ENCODE measurements at regions not wholly inside any gene's neighbourhood (a gene's known extent, or its start where the extent isn't known, plus 50 kb on each side); places are given as distances from the start of the nearest gene placed in this dataset.
"Not testable (repeated sequence)": the region's sequence is repeated elsewhere in the genome, so short reads cannot be mapped to it uniquely, and the experiment has no call there.

DNA sequence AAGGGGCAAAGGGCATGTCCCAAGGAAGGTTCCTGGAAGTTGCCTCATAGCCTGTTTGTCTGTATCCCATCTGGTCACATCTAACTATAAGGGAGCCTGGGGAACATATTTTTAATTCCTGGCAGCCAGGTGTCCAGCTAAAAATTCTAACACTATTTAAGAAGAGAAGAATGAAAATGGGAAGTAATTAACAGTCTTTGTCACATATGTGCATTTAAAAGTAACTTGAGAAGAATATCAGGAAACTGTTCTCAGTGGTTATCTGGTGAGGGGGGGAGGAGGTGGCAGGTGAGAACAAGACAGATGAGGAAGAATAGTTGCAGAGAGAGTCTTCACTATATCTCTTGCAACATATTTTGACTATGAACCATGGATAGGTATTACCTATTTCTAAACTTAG, 75.5 kb upstream of the ELOVL5 start:
- Histone ChIP-seq H3K9me3 (ENCODE audit: control insufficient read depth, low read length) (no peaks in the 10 kb centered on the region), H2BK15ac (ENCODE audit: low read depth, poor library complexity, severe bottlenecking) (no peak overlapping the region), H3K4ac (ENCODE audit: low read depth in 1 of 2, low read length in 2 of 2) (no peak overlapping the region), H4K8ac (ENCODE audit: low read length) (no peak overlapping the region), H4K91ac (ENCODE audit: low read length) (no peak overlapping the region), H2AK5ac (ENCODE audit: low read length, severe bottlenecking) (no peak overlapping the region), H3K23ac (ENCODE audit: low read length in 2 of 2) (no peak overlapping the region), H3K9ac (ENCODE audit: low read length) (no peak overlapping the region), H2BK120ac (ENCODE audit: low read depth, low read length) (no peak overlapping the region), H3K4me1 (ENCODE audit: control insufficient read depth, insufficient read depth, low read depth, low read length) (no peaks in the 10 kb centered on the region), H2AFZ (ENCODE audit: low read depth, low read length) (no peak overlapping the region), H3K4me2 (ENCODE audit: low read length, poor library complexity, severe bottlenecking) (no peak overlapping the region), H3K36me3 (ENCODE audit: control insufficient read depth in 1 of 2, insufficient read depth in 2 of 2, low read depth in 1 of 2, low read length in 2 of 2) (no peaks in the 10 kb centered on the region), H3K27me3 (ENCODE audit: control insufficient read depth in 1 of 2, insufficient read depth in 1 of 2, low read length in 2 of 2) (no peaks in the 10 kb centered on the region), H2BK5ac (ENCODE audit: low read depth, low read length, poor library complexity, severe bottlenecking) (no peak overlapping the region), H2BK12ac (ENCODE audit: low read length in 2 of 2) (no peak overlapping the region), H3K14ac (ENCODE audit: low read length in 2 of 2) (no peak overlapping the region), H3K79me1 (replicated peaks; ENCODE audit: low read length, poor library complexity, severe bottlenecking) (no peaks in the 10 kb centered on the region), H3K27ac (ENCODE audit: low read length, poor library complexity, severe bottlenecking) (no peak overlapping the region), H3K4me3 (ENCODE audit: insufficient read depth in 1 of 2, low read depth in 1 of 2, low read length in 2 of 2) (no peak overlapping the region), H3K18ac (ENCODE audit: low read depth in 1 of 2, low read length in 2 of 2) (no peak overlapping the region)
- no peak for DNase-seq

DNA sequence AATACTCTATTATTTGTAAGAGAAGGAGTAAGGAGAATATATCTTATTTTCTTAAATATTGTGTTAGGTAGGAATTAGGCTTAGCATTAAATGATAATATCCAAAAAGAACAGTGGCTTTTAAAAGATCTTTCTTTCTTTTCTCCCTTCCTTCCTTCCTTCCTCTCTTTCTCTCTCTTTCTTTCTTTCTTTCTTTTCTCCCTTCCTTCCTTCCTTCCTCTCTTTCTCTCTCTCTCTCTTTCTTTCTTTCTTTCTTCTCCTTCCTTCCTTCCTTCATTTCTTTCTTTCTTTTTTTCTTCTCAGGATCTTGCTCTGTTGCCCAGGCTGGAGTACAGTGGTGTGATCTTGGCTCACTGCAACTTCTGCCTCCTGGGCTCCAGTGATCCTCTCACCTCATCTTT, 74.8 kb upstream of the ELOVL5 start:
- H3K27ac ChIP-seq (ENCODE audit: low read length, poor library complexity, severe bottlenecking); H3K4me3 ChIP-seq (ENCODE audit: insufficient read depth in 1 of 2, low read depth in 1 of 2, low read length in 2 of 2); H3K27me3 ChIP-seq (ENCODE audit: control insufficient read depth in 1 of 2, insufficient read depth in 1 of 2, low read length in 2 of 2); H3K36me3 ChIP-seq (ENCODE audit: control insufficient read depth in 1 of 2, insufficient read depth in 2 of 2, low read depth in 1 of 2, low read length in 2 of 2); DNase-seq; H3K23ac ChIP-seq (ENCODE audit: low read length in 2 of 2); H3K4me2 ChIP-seq (ENCODE audit: low read length, poor library complexity, severe bottlenecking); H4K8ac ChIP-seq (ENCODE audit: low read length); H2BK12ac ChIP-seq (ENCODE audit: low read length in 2 of 2); H2BK5ac ChIP-seq (ENCODE audit: low read depth, low read length, poor library complexity, severe bottlenecking); H3K14ac ChIP-seq (ENCODE audit: low read length in 2 of 2); H2BK120ac ChIP-seq (ENCODE audit: low read depth, low read length); H3K9me3 ChIP-seq (ENCODE audit: control insufficient read depth, low read length); H2AFZ ChIP-seq (ENCODE audit: low read depth, low read length); H2BK15ac ChIP-seq (ENCODE audit: low read depth, poor library complexity, severe bottlenecking); H3K79me1 ChIP-seq (replicated peaks; ENCODE audit: low read length, poor library complexity, severe bottlenecking); H3K9ac ChIP-seq (ENCODE audit: low read length); H3K18ac ChIP-seq (ENCODE audit: low read depth in 1 of 2, low read length in 2 of 2); H2AK5ac ChIP-seq (ENCODE audit: low read length, severe bottlenecking); H3K4ac ChIP-seq (ENCODE audit: low read depth in 1 of 2, low read length in 2 of 2); H4K91ac ChIP-seq (ENCODE audit: low read length); H3K4me1 ChIP-seq (ENCODE audit: control insufficient read depth, insufficient read depth, low read depth, low read length): not testable (repeated sequence)

DNA sequence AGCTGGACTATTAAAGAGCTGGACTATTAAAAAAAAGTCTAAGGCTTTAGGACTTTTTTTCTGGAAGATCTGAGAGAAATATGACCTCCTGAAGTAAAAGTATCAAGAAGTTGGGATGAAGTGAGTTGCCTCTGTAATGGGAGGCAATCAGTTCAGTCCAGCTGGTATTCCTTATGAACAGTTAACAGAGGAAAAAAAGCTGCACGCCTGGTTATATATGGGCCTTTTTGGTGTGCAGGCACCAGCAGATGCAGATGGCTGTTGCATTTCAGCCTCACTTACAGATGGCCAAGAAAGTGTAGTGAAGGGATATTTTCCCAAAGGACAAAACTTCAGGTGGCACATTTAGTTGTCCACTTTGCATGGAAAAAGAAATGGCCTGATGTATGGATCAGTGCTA, 70.3 kb upstream of the ELOVL5 start:
- Histone ChIP-seq H2AK5ac (ENCODE audit: low read length, severe bottlenecking) (no peak overlapping the region), H2BK120ac (ENCODE audit: low read depth, low read length) (no peak overlapping the region), H4K91ac (ENCODE audit: low read length) (no peak overlapping the region), H2AFZ (ENCODE audit: low read depth, low read length) (no peak overlapping the region), H3K14ac (ENCODE audit: low read length in 2 of 2) (no peak overlapping the region), H3K4me1 (ENCODE audit: control insufficient read depth, insufficient read depth, low read depth, low read length) (no peaks in the 10 kb centered on the region), H3K79me1 (replicated peaks; ENCODE audit: low read length, poor library complexity, severe bottlenecking) (no peaks in the 10 kb centered on the region), H3K9ac (ENCODE audit: low read length) (no peak overlapping the region), H3K18ac (ENCODE audit: low read depth in 1 of 2, low read length in 2 of 2) (no peak overlapping the region), H3K9me3 (ENCODE audit: control insufficient read depth, low read length) (no peaks in the 10 kb centered on the region), H3K36me3 (ENCODE audit: control insufficient read depth in 1 of 2, insufficient read depth in 2 of 2, low read depth in 1 of 2, low read length in 2 of 2) (no peaks in the 10 kb centered on the region), H2BK12ac (ENCODE audit: low read length in 2 of 2) (no peak overlapping the region), H2BK5ac (ENCODE audit: low read depth, low read length, poor library complexity, severe bottlenecking) (no peak overlapping the region), H3K23ac (ENCODE audit: low read length in 2 of 2) (no peak overlapping the region), H3K27ac (ENCODE audit: low read length, poor library complexity, severe bottlenecking) (no peak overlapping the region), H3K4me2 (ENCODE audit: low read length, poor library complexity, severe bottlenecking) (no peak overlapping the region), H3K4me3 (ENCODE audit: insufficient read depth in 1 of 2, low read depth in 1 of 2, low read length in 2 of 2) (no peak overlapping the region), H3K27me3 (ENCODE audit: control insufficient read depth in 1 of 2, insufficient read depth in 1 of 2, low read length in 2 of 2) (no peaks in the 10 kb centered on the region), H3K4ac (ENCODE audit: low read depth in 1 of 2, low read length in 2 of 2) (no peak overlapping the region), H4K8ac (ENCODE audit: low read length) (no peak overlapping the region), H2BK15ac (ENCODE audit: low read depth, poor library complexity, severe bottlenecking) (no peak overlapping the region)
- DNase-seq: no peak
- 88% methylated on average over 1 of the region's 1 CpG for WGBS

DNA sequence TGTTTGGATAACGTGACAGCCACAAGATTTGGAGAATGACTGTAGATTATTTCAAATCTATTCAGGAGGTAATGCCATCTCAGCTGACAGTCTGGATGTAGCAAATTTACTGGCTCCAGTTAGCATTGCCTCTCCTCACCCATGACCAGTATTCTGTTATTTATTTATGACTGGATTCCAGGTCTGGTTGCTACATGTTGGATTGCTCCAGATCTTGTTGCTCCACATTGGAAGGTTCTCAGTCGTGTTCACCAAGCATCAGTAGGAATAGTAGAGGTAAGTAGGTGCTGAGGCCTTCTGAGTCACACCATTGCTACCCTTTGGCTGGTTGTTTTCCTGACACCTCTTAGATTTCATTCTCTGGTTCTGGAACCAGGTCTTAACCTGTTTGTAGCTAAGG, 69.5 kb upstream of the ELOVL5 start:
- H3K4me3 ChIP-seq (ENCODE audit: insufficient read depth in 1 of 2, low read depth in 1 of 2, low read length in 2 of 2): no peak overlapping the region
- H3K4ac ChIP-seq (ENCODE audit: low read depth in 1 of 2, low read length in 2 of 2): no peak overlapping the region
- H2BK15ac ChIP-seq (ENCODE audit: low read depth, poor library complexity, severe bottlenecking): no peak overlapping the region
- H4K8ac ChIP-seq (ENCODE audit: low read length): no peak overlapping the region
- H4K91ac ChIP-seq (ENCODE audit: low read length): no peak overlapping the region
- WGBS: 63% methylated on average over 1 of the region's 2 CpGs
- H3K18ac ChIP-seq (ENCODE audit: low read depth in 1 of 2, low read length in 2 of 2): no peak overlapping the region
- no peak overlapping the region for H2AK5ac ChIP-seq (ENCODE audit: low read length, severe bottlenecking)
- DNase-seq: no peak
- H3K9ac ChIP-seq (ENCODE audit: low read length): no peak overlapping the region
- no peak overlapping the region for H3K23ac ChIP-seq (ENCODE audit: low read length in 2 of 2)
- H2BK5ac ChIP-seq (ENCODE audit: low read depth, low read length, poor library complexity, severe bottlenecking): no peak overlapping the region
- H3K79me1 ChIP-seq (replicated peaks; ENCODE audit: low read length, poor library complexity, severe bottlenecking): no peaks in the 10 kb centered on the region
- no peaks in the 10 kb centered on the region for H3K4me1 ChIP-seq (ENCODE audit: control insufficient read depth, insufficient read depth, low read depth, low read length)
- no peak overlapping the region for H3K14ac ChIP-seq (ENCODE audit: low read length in 2 of 2)
- no peak overlapping the region for H3K4me2 ChIP-seq (ENCODE audit: low read length, poor library complexity, severe bottlenecking)
- H2BK120ac ChIP-seq (ENCODE audit: low read depth, low read length): no peak overlapping the region
- no peak overlapping the region for H2AFZ ChIP-seq (ENCODE audit: low read depth, low read length)
- H2BK12ac ChIP-seq (ENCODE audit: low read length in 2 of 2): no peak overlapping the region
- no peaks in the 10 kb centered on the region for H3K9me3 ChIP-seq (ENCODE audit: control insufficient read depth, low read length)
- no peaks in the 10 kb centered on the region for H3K36me3 ChIP-seq (ENCODE audit: control insufficient read depth in 1 of 2, insufficient read depth in 2 of 2, low read depth in 1 of 2, low read length in 2 of 2)
- H3K27me3 ChIP-seq (ENCODE audit: control insufficient read depth in 1 of 2, insufficient read depth in 1 of 2, low read length in 2 of 2): no peaks in the 10 kb centered on the region
- no peak overlapping the region for H3K27ac ChIP-seq (ENCODE audit: low read length, poor library complexity, severe bottlenecking)

Measured in mesenchymal stem cell (in vitro differentiated cells and primary cell).